GM18511 (cell line): ENCODE measurements at regions not wholly inside any gene's neighbourhood (a gene's known extent, or its start where the extent isn't known, plus 50 kb on each side); places are given as distances from the start of the nearest gene placed in this dataset.

ENCODE experiments used
- ATAC-seq: cut with Tn5 transposase; IDR thresholded peaks from one replicate; pipeline ENCODE4 v1.9.1; 2021; ENCODE audit warnings: mild to moderate bottlenecking, moderate library complexity; ENCODE audit not compliant: unreplicated experiment

DNA sequence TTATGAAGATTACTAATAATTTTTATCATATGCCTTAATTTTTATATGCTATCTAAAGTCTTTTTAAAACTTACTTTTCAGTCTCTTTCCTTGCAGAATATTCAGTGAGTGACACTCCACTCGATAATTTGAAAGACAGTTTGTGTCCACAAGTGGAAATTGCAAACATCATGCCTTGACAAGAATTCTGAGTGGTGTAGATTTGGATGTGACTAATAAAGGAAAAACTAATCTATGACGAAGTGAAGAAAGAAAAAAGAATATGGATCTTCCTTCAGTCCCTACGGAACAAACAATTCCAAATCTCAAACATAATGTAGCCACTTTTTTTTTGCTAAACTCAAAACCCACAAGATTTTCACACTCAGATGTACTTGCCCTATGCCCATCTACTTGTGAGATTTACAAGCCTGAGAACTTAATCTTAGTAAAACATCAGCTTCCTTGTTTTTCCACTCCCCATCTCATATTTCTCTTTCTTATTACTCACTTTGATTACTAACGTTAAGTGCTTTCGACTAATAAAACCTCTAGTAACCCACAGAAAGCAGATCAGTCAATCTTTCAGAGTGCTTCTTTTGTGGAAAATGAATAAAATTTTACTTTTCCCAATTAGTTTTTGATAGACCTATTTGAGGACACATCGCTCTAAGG is 1155.8 kb downstream of the GRIK2 start:
- ATAC-seq: no peak

GRCh38 chr6:102525336-102525735 is 1131.8 kb downstream of the GRIK2 start:
- no peak for ATAC-seq

- no peak for ATAC-seq
Observed at GRCh38 chr6:102520966-102521365, 1127.5 kb downstream of the GRIK2 start.

GRCh38 chr6:102517506-102517905 is 1124.0 kb downstream of the GRIK2 start:
- no peak for ATAC-seq

GRCh38 chr6:102501615-102502014 is 1108.1 kb downstream of the GRIK2 start:
- ATAC-seq: peak; percentile 82

GRCh38 chr6:102494808-102495207 is 1101.3 kb downstream of the GRIK2 start:
- ATAC-seq: no peak

GRCh38 chr6:102493485-102493884 is 1100.0 kb downstream of the GRIK2 start:
- no peak for ATAC-seq

DNA sequence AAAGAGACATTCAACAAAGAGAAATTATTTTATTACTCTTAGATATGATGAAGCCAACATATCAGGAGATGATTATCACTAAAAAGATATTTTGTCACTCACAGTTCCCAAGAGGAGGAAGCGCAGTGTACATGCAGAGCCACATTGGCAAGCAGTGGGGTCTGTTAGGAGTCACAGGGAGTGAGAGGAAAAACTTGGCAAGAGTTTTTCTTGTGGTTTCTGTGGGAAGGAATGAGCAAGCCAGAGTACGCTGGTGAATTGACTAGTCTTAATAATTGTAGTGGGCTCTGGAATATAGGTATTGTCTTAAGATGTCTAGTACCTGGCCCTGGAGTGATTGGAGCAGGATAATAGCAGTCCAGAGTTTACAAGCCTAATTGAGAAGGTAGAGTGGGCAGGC is 1095.2 kb downstream of the GRIK2 start:
- no peak for ATAC-seq

- ATAC-seq: no peak
Observed at GRCh38 chr6:102485480-102485879, 1092.0 kb downstream of the GRIK2 start.

- peak; percentile 73 for ATAC-seq
Observed at GRCh38 chr6:102474041-102474807, 1080.7 kb downstream of the GRIK2 start.

- no peak for ATAC-seq
Observed at GRCh38 chr6:102458990-102459389, 1065.5 kb downstream of the GRIK2 start.

- no peak for ATAC-seq
Observed at GRCh38 chr6:102438171-102438570, 1044.7 kb downstream of the GRIK2 start.

DNA sequence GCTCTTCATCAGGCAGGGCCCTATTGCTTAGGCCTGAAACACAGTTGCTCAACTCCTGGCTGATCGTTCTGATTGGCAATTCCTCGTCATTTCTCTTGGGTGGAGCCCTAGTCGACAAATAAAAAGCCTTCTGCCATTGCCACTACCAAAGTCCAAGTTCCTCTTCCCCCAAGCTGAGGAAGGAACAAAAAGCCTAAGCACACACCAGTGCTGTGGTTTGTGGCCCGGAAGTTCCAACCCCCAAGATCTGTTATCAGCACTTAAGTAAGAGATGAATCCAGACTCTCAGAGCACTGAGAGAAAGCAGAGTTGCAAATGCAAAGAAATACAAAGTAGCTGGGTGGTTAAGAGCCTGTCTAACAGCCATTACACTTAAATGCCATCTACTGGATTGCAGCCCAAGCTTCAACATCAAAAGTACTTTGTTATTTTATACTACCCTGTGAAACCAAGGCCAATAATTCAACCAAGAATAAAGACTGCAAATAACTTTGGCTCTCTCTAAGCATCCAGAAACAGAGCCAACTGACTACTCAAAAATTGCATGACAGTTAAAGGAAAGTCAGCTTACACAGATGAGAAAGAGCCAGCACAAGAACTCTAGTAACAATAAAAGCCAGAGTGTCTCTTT is 1024.0 kb downstream of the GRIK2 start:
- no peak for ATAC-seq

GRCh38 chr6:102415891-102416290 is 1022.4 kb downstream of the GRIK2 start:
- no peak for ATAC-seq

DNA sequence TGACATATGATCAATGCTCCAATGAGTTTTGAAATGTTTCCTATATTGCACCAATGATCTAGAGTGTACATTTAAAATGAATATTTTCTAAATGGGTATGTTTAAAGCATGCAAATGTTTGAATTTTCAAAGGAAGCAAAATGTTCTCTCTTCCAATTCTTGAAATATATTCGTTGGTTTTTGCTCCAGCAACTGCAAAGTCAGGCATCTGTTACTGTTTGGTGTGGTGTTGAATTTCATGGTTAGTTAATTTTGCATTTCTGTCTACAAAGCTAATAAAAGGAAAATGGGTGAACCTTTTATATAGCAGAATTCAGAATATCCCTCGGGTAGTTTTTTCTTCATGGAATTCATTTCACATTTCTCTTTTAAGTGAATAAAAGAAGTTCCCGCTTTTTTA is 1018.3 kb downstream of the GRIK2 start:
- no peak for ATAC-seq

DNA sequence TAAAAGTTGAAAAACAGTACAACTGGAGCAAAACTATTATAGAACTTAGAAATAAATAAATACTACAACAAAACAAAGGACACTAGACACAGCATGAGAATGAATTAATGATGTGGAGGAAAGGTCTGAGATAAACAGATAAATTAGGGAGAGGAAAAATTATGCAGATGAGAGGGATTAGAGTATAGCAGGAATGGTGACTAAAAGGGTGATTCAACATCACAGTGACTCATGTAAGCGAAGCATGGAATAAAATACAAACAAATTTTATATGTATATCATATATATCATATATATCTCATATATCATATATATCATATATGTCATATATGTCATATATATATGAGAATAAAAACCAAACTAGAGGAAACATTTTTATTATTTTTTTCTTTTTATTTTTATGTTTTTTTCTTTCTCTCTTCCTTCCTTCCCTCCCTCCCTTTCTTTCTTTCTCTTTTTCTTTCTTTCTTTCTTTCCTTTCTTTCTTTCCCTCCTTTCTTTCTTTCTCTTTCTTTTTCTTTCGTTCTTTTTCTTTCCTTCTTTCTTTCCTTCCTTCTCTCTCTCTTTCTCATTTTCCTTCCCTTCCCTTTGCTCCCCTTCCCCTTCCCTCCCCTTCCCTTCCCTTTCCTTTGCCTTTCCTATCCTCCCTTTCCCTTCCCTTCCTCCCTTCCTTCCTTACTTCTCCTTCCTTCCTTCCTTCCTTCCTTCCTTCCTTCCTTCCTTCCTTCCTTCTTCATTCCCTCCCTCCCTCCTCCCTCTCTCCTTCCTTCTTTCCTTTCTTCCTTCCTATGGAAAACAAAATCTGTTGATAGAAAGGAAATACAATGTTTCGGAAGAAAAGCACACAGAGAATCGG is 1014.6 kb downstream of the GRIK2 start:
- ATAC-seq: no peak

- no peak for ATAC-seq
Observed at GRCh38 chr6:102405860-102406259, 1012.4 kb downstream of the GRIK2 start.

DNA sequence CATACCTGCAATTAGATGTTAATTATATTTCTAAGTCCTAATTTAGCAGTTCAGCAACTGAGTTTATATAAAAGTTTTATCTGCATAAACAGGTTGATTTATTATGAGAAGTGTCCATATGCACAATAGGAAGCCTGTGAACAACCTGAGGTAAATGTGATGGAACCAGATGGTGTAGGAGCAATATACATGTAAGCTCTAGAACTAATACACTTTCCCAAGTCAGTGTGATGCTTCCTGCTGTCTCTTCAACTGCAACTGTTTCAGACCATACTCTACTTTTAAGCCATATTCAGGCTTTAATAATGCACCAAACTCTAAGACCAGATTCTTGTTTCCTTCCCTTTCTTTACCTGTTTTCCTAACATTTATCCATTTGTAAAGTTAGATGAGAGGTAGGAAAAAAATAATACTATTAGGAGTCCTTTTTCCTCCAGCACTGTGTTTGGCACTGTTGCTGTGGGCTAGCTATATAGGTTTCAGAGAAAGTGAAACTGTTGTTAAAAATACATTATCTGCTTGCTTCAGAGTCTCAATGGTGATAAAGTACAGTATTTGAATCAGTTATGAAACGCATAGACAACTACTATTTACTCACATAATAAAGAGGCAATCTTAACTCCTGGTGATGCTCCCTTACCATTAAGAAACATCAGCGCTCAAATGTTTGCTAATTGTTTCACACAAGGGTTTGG is 1009.3 kb downstream of the GRIK2 start:
- no peak for ATAC-seq

DNA sequence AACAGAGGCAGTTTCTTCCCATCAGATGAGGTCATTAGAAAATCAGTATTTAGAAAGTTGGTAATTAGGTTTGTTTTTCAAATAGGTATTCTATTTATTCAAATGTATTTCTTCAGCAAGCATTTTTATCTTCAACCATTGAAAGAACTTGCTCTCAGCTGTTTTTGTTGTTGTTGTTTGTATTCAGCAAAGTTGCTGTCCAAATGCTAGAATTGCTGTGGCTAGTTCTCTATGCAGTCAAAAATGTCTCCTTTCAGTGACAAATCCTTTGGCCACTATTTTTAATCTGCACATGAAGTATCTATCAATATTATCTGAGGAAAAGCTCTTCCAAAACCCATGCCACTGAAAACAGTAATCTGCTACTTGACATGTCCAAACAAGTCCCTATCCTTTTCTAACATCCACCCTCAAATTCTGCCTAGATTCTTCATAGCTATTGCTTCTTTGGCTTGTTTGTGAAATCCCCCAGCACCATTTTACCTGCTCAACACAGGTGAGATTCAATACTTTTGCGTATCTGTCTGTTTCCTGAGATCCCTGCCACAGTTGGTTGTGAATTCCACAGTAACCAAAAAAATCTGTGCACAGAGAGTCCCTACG is 1005.4 kb downstream of the GRIK2 start:
- no peak for ATAC-seq

DNA sequence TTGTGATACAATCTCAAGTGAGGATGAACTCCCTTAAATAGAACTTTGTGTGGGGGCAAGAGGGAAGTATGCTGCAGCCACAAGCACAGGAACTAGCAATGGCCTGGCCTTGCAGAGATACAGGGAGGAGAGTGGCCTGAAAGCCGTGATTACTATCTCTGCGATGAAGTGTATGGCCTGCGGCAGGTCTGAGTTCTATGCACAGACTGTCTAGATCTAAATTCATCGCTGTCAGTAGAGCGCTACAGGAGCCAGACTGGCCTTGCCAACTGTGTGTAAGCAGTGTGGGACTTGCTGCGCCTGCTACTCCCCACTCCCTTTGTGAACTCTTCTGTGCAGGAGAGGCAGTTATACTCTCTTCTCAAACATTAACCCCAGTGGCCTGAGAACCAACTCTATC is 997.0 kb downstream of the GRIK2 start:
- ATAC-seq: no peak
